D721Med (cell line): ENCODE measurements at regions not wholly inside any gene's neighbourhood (a gene's known extent, or its start where the extent isn't known, plus 50 kb on each side); places are given as distances from the start of the nearest gene placed in this dataset.
"Not testable (repeated sequence)": the region's sequence is repeated elsewhere in the genome, so short reads cannot be mapped to it uniquely, and the experiment has no call there.

Source experiments
- DNase-seq: peaks from one replicate; pipeline ENCODE4 v3.0.0; 2011; ENCODE audit warnings: low spot score; ENCODE audit not compliant: insufficient read length
- FAIRE-seq: peaks from 2 replicates; lab custom pipeline; 2011; peaks lifted over from hg19 to GRCh38; lab: Jason Lieb, UNC
- TF ChIP-seq, protein P1 (sequence below): IDR thresholded peaks from 2 replicates; pipeline ENCODE4 v1.5.1; 2012; ENCODE audit warnings: mild to moderate bottlenecking, control low read depth; ENCODE audit not compliant: insufficient read depth; ENCODE audit errors: missing control alignments

DNA sequence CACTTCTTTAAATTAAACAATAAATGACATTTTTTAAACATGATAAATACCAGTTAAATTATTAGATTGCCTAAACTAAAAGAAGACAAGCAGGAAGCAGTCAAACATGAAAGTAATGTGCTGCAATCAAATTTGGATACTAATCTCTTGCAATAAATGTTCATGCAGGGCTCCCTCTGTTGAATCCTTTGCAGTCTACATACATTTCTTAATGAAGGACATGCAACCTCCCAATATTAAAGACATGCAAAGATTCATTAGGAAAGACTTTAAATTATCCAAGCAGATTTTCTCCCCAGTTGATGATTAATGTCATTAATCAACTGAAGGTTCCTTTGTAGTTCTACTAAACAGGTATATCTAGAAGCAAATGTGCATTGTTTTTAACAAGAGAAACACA lies 245.4 kb downstream of the ZIC4 start:
- no peak for FAIRE-seq

GRCh38 chr3:147159141-147159540 lies 247.2 kb downstream of the ZIC4 start:
- no peak for FAIRE-seq

More for the DNA sequence above, 245.4 kb downstream of the ZIC4 start:
- TF ChIP-seq, protein P1, sequence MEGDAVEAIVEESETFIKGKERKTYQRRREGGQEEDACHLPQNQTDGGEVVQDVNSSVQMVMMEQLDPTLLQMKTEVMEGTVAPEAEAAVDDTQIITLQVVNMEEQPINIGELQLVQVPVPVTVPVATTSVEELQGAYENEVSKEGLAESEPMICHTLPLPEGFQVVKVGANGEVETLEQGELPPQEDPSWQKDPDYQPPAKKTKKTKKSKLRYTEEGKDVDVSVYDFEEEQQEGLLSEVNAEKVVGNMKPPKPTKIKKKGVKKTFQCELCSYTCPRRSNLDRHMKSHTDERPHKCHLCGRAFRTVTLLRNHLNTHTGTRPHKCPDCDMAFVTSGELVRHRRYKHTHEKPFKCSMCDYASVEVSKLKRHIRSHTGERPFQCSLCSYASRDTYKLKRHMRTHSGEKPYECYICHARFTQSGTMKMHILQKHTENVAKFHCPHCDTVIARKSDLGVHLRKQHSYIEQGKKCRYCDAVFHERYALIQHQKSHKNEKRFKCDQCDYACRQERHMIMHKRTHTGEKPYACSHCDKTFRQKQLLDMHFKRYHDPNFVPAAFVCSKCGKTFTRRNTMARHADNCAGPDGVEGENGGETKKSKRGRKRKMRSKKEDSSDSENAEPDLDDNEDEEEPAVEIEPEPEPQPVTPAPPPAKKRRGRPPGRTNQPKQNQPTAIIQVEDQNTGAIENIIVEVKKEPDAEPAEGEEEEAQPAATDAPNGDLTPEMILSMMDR: no peak
- no peak for DNase-seq

GRCh38 chr3:147157631-147158030 lies 248.7 kb downstream of the ZIC4 start:
- TF ChIP-seq, protein P1: no peak
- no peak for FAIRE-seq
- no peak for DNase-seq

More at GRCh38 chr3:147159141-147159540, 247.2 kb downstream of the ZIC4 start:
- TF ChIP-seq, protein P1: no peak
- DNase-seq: no peak

DNA sequence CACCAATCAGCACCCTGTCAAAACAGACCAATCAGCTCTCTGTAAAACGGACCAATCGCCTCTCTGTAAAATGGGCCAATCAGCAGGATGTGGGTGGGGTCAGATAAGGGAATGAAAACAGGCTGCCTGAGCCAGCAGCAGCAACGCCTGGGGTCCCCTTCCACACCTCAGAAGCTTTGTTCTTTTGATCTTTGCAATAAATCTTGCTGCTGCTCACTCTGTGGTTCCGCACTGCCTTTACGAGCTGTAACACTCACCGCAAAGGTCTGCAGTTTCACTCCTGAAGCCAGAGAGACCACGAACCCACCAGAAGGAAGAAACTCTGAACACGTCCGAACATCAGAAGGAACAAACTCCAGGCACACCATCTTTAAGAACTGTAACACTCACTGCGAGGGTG lies 251.4 kb downstream of the ZIC4 start:
- not testable (repeated sequence) for FAIRE-seq, DNase-seq

- FAIRE-seq (no peak), DNase-seq (no peak)
- TF ChIP-seq, protein P1: no peak
Observed at GRCh38 chr3:147153830-147154539, 252.4 kb downstream of the ZIC4 start.

GRCh38 chr3:147152476-147152875 lies 253.9 kb downstream of the ZIC4 start:
- FAIRE-seq (no peak), DNase-seq (no peak)
- TF ChIP-seq, protein P1: no peak

DNA sequence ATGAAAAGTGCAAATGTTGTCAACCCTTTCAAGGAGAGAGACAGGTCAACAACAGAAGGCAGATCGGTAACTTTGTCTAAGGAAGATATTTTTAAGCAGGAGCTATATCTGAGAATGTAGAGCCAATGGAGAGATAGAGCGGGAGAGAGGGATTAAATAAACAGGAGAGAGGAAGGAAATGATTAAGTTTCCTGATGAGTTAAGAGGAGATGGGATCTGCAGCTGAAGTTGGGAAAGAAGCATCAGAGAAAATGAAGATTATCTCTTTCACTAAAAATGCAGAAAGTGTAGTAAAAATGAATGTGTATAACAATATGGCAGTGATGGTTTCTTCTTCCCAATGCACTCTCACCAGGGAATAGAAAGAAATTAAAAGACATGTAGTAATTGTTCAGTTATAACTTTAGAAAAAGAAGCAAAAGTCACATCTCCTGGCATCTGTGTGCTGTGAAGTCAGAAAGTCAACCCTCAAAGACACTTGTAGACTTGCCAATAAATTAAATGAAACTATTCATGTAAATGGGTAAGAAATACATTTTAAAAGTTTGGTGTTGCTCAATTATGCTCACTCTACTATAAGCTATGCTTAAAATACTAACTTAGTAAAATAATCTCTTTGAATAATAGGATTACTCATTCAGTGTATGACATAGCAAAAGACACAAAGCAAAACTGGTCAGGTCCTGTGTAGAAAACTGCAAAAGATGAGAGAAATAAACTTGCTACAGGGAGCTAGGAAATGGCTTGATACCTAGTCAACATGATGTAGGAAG lies 264.6 kb downstream of the ZIC4 start:
- no peak for FAIRE-seq
- TF ChIP-seq, protein P1: no peak
- no peak for DNase-seq
